H9 (cell line): ENCODE measurements at regions not wholly inside any gene's neighbourhood (a gene's known extent, or its start where the extent isn't known, plus 50 kb on each side); places are given as distances from the start of the nearest gene placed in this dataset.

Experiments used
- DNase-seq: peaks from one replicate; pipeline ENCODE4 v3.0.0-alpha.2; 2017
- H2AFZ ChIP-seq: one replicate; pipeline ENCODE4 v1.6.1; 2013; ENCODE audit warnings: mild to moderate bottlenecking, low read length, control low read depth, moderate library complexity
- H2AK5ac ChIP-seq: 2 replicates; pipeline ENCODE4 v1.6.1; 2013; ENCODE audit warnings: low read length, control low read depth, mixed read lengths; ENCODE audit not compliant: insufficient read length
- H2BK120ac ChIP-seq: one replicate; pipeline ENCODE4 v1.6.1; 2013; ENCODE audit warnings: low read depth, mild to moderate bottlenecking, low read length, control low read depth, inconsistent platforms; ENCODE audit not compliant: poor library complexity, severe bottlenecking
- H2BK12ac ChIP-seq: 2 replicates; pipeline ENCODE4 v1.6.1; 2013; ENCODE audit warnings: low read length, control low read depth, mixed read lengths, low read depth; ENCODE audit not compliant: insufficient read length
- H2BK15ac ChIP-seq: 2 replicates; pipeline ENCODE4 v1.6.1; 2013; ENCODE audit warnings: low read depth, low read length, control low read depth
- H2BK20ac ChIP-seq: one replicate; pipeline ENCODE4 v1.6.1; 2013; ENCODE audit warnings: low read depth, mild to moderate bottlenecking, low read length, control low read depth, inconsistent platforms; ENCODE audit not compliant: poor library complexity, severe bottlenecking
- H2BK5ac ChIP-seq: 2 replicates; pipeline ENCODE4 v1.6.1; 2013; ENCODE audit warnings: low read length, control low read depth, mixed read lengths; ENCODE audit not compliant: insufficient read length
- H3K14ac ChIP-seq: 2 replicates; pipeline ENCODE4 v1.6.1; 2013; ENCODE audit warnings: low read length, control low read depth; ENCODE audit not compliant: insufficient read depth
- H3K18ac ChIP-seq: 2 replicates; pipeline ENCODE4 v1.6.1; 2013; ENCODE audit warnings: low read depth, mild to moderate bottlenecking, mixed read lengths, low read length, control low read depth; ENCODE audit not compliant: insufficient read length
- H3K23ac ChIP-seq: 2 replicates; pipeline ENCODE4 v1.6.1; 2013; ENCODE audit warnings: low read length, control low read depth, mixed read lengths, low read depth; ENCODE audit not compliant: insufficient read length
- H3K23me2 ChIP-seq: 2 replicates; pipeline ENCODE4 v1.6.1; 2013; ENCODE audit warnings: low read depth, mild to moderate bottlenecking, mixed read lengths, low read length, control low read depth; ENCODE audit not compliant: insufficient read length, poor library complexity, severe bottlenecking
- H3K27ac ChIP-seq: 2 replicates; pipeline ENCODE4 v1.5.1; 2013; ENCODE audit warnings: low read length, control low read depth, mixed read lengths, low read depth; ENCODE audit not compliant: insufficient read length
- H3K27me3 ChIP-seq: 2 replicates; pipeline ENCODE4 v1.6.1; 2013; ENCODE audit warnings: low read length, control low read depth, inconsistent platforms; ENCODE audit not compliant: insufficient read depth
- H3K4ac ChIP-seq: 2 replicates; pipeline ENCODE4 v1.6.1; 2013; ENCODE audit warnings: low read depth, mild to moderate bottlenecking, control low read depth, inconsistent platforms, low read length, moderate library complexity
- H3K4me1 ChIP-seq: 2 replicates; pipeline ENCODE4 v1.6.1; 2013; ENCODE audit warnings: low read length, control low read depth, inconsistent platforms; ENCODE audit not compliant: insufficient read depth
- H3K4me2 ChIP-seq: 2 replicates; pipeline ENCODE4 v1.6.1; 2013; ENCODE audit warnings: low read length, control low read depth, mixed read lengths; ENCODE audit not compliant: insufficient read length, insufficient read depth
- H3K56ac ChIP-seq: 2 replicates; pipeline ENCODE4 v1.6.1; 2013; ENCODE audit warnings: low read depth, mild to moderate bottlenecking, mixed read lengths, low read length, control low read depth; ENCODE audit not compliant: insufficient read length
- H3K79me1 ChIP-seq: 2 replicates; pipeline ENCODE4 v1.6.1; 2013; ENCODE audit warnings: low read depth, mild to moderate bottlenecking, moderate library complexity, low read length, control low read depth, inconsistent platforms; ENCODE audit not compliant: insufficient read depth, poor library complexity, severe bottlenecking
- H3K79me2 ChIP-seq: 2 replicates; pipeline ENCODE4 v1.6.1; 2013; ENCODE audit warnings: low read length, control low read depth, inconsistent platforms; ENCODE audit not compliant: insufficient read depth
- H3K9ac ChIP-seq: 2 replicates; pipeline ENCODE4 v1.6.1; 2013; ENCODE audit warnings: low read length, control low read depth, mixed read lengths; ENCODE audit not compliant: insufficient read length; ENCODE audit errors: extremely low read depth
- H3K9me3 ChIP-seq: one replicate; pipeline ENCODE4 v1.6.1; 2013; ENCODE audit warnings: low read depth, low read length, inconsistent platforms; ENCODE audit not compliant: control insufficient read depth
- H3T11ph ChIP-seq: one replicate; pipeline ENCODE4 v1.6.1; 2013; ENCODE audit warnings: mild to moderate bottlenecking, low read length, control low read depth, inconsistent platforms
- H4K20me1 ChIP-seq: one replicate; pipeline ENCODE4 v1.6.1; 2013; ENCODE audit not compliant: control insufficient read depth, insufficient read length, insufficient read depth
- H4K5ac ChIP-seq: 2 replicates; pipeline ENCODE4 v1.6.1; 2013; ENCODE audit warnings: low read depth, mild to moderate bottlenecking, mixed read lengths, low read length, control low read depth; ENCODE audit not compliant: insufficient read length
- H4K8ac ChIP-seq: replicated peaks from 2 replicates; pipeline ENCODE4 v1.6.1; 2013; ENCODE audit warnings: low read length, control low read depth, mixed read lengths, low read depth; ENCODE audit not compliant: insufficient read length
- H4K91ac ChIP-seq: 2 replicates; pipeline ENCODE4 v1.6.1; 2013; ENCODE audit warnings: low read depth, mild to moderate bottlenecking, moderate library complexity, mixed read lengths, low read length, control low read depth; ENCODE audit not compliant: insufficient read length
- H3K27ac Mint-ChIP-seq, 3 experiments: 2 replicates in 2 of 3; 3 replicates in 1 of 3; pipeline ENCODE4 v1.8.0; 2020 to 2021; ENCODE audit warnings: mixed read lengths in 3 of 3, mild to moderate bottlenecking in 1 of 3, moderate library complexity in 1 of 3
- H3K27me3 Mint-ChIP-seq: 2 replicates; pipeline ENCODE4 v1.8.0; 2021; ENCODE audit warnings: low read depth, mild to moderate bottlenecking, moderate library complexity, mixed read lengths
- H3K36me3 Mint-ChIP-seq, 3 experiments: 2 replicates in 2 of 3; 3 replicates in 1 of 3; pipeline ENCODE4 v1.8.0; 2020 to 2021; ENCODE audit warnings: low read depth in 3 of 3, mixed read lengths in 3 of 3; ENCODE audit not compliant: insufficient read depth in 1 of 3
- H3K4me1 Mint-ChIP-seq, 2 experiments: 2 replicates each; pipeline ENCODE4 v1.8.0; 2020; ENCODE audit warnings: mixed read lengths in 2 of 2
- H3K4me3 Mint-ChIP-seq, 2 experiments: 2 replicates in 1 of 2; 3 replicates in 1 of 2; pipeline ENCODE4 v1.8.0; 2020 to 2021; ENCODE audit warnings: mild to moderate bottlenecking in 2 of 2, mixed read lengths in 2 of 2, moderate library complexity in 1 of 2
- H3K9me3 Mint-ChIP-seq, 2 experiments: 2 replicates in 1 of 2; 3 replicates in 1 of 2; pipeline ENCODE4 v1.8.0; 2020; ENCODE audit warnings: mild to moderate bottlenecking in 2 of 2, mixed read lengths in 2 of 2, moderate library complexity in 1 of 2
- CTCF ChIP-seq: fragments of 200-600 bp; sonication (generic); conservative IDR thresholded peaks from 3 replicates; pipeline ENCODE4 v1.8.0; 2021; ENCODE audit warnings: antibody characterized with exemption, mild to moderate bottlenecking
- whole genome bisulfite sequencing: extraction: QIAGEN DNeasy Blood & Tissue Kit; methylation state at CpG from one replicate; pipeline ENCODE4 v1.1.7; 2013; ENCODE audit warnings: missing lambda C conversion rate, low lambda C conversion rate, mixed read lengths; ENCODE audit not compliant: insufficient read length; ENCODE audit errors: extremely low coverage; 5-methylcytosine and 5-hydroxymethylcytosine counted together

GRCh38 chr4:56744030-56744429, 62.9 kb upstream of the HOPX start:
- Histone ChIP-seq H3K23me2 (no peaks in the 10 kb centered on the region), H4K8ac (no peak overlapping the region), H3K27ac (no peak overlapping the region), H3K9ac (no peak overlapping the region), H3K9me3 (no peaks in the 10 kb centered on the region), H3T11ph (no peak overlapping the region), H3K79me1 (no peaks in the 10 kb centered on the region), H3K4me2 (no peak overlapping the region), H3K4ac (no peak overlapping the region), H2BK12ac (no peak overlapping the region), H2BK15ac (no peak overlapping the region), H3K4me1 (no peaks in the 10 kb centered on the region), H2BK120ac (no peak overlapping the region), H3K23ac (no peak overlapping the region), H3K27me3 (no peaks in the 10 kb centered on the region), H3K79me2 (no peaks in the 10 kb centered on the region), H3K56ac (no peak overlapping the region), H4K5ac (no peak overlapping the region), H4K20me1 (no peaks in the 10 kb centered on the region), H3K18ac (no peak overlapping the region), H2AFZ (no peak overlapping the region), H4K91ac (no peak overlapping the region), H2AK5ac (no peak overlapping the region), H3K14ac (no peak overlapping the region), H2BK5ac (no peak overlapping the region), H2BK20ac (no peak overlapping the region)
- no peak for DNase-seq
- Mint-ChIP-seq H3K9me3 (peaks cover 0 to 3% of the 10 kb centered on the region in 2 experiments; a peak in 1 of 5 replicates), H3K4me3 (no peak overlapping the region), H3K4me1 (no peaks in the 10 kb centered on the region), H3K36me3 (no peaks in the 10 kb centered on the region; a peak in 1 of 7 replicates), H3K27ac (no peak overlapping the region), H3K27me3 (peaks cover 4% of the 10 kb centered on the region; the same call in 1 of the 2 replicates)
- TF ChIP-seq CTCF = no peak
- WGBS = no CpG with 5 or more reads among the region's 1 CpG
